ENCODE measurements at regions not wholly inside any gene's neighbourhood (a gene's known extent, or its start where the extent isn't known, plus 50 kb on each side); places are given as distances from the start of the nearest gene placed in this dataset.

DNA sequence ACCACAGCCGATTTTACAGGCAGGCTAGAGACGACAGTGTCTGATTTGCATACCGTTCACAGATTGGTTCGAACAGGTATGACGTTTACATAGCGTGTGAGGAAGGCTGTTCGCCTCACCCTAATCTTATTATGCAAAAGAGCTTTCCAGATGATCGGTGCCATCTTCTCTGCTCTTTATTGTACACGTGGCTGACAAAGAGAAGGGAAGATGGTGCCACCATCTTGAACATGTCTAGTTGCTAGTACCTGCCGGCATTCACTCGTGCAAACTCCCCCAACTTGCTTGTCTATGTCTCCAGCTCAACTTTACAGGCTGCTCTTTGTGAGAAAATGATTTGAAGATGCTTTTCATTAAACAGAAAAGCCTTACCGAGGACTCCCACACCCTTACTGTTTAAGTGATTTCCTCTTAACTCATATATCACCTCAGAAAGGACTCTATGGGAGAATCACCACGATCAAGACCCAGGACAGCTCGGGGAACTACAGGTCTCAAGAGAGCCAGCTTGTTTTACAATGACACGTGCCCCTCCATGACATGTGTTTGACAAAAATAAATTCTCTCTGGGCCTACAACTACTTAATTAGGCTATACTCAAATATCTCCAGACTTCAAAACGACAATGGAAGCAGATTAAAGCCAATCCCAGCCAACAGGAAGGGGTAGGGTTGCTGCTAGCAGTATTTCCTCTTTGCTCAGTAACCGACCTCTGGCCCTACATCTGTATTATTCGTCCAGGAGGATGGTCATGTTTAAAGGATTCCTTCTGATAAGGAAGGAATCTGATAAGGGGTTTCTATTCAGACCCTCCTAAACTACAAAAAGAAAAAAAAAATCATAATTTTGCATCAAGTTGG, 480.6 kb downstream of the TMEM114 start:
- TF ChIP-seq POLR2A (IDR thresholded peaks at IDR 0.05): no peak
- no peak for TF ChIP-seq EP300 (IDR thresholded peaks at IDR 0.05)
- TF ChIP-seq, protein P1, sequence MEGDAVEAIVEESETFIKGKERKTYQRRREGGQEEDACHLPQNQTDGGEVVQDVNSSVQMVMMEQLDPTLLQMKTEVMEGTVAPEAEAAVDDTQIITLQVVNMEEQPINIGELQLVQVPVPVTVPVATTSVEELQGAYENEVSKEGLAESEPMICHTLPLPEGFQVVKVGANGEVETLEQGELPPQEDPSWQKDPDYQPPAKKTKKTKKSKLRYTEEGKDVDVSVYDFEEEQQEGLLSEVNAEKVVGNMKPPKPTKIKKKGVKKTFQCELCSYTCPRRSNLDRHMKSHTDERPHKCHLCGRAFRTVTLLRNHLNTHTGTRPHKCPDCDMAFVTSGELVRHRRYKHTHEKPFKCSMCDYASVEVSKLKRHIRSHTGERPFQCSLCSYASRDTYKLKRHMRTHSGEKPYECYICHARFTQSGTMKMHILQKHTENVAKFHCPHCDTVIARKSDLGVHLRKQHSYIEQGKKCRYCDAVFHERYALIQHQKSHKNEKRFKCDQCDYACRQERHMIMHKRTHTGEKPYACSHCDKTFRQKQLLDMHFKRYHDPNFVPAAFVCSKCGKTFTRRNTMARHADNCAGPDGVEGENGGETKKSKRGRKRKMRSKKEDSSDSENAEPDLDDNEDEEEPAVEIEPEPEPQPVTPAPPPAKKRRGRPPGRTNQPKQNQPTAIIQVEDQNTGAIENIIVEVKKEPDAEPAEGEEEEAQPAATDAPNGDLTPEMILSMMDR (IDR thresholded peaks at IDR 0.05): no peak
- Histone ChIP-seq H3K4me1 (ENCODE audit: insufficient read depth) (no peaks in the 10 kb centered on the region), H3K4me3 (no peak overlapping the region), H3K36me3 (no peaks in the 10 kb centered on the region), H3K27ac (no peak overlapping the region), H3K27me3 (no peaks in the 10 kb centered on the region), H3K9me3 (no peaks in the 10 kb centered on the region)
- WGBS, 3 donors: 45 to 53% (median 48%) methylated on average over 18 of the region's 18 CpGs
- intact Hi-C loops (cut with DNase I): no loop called here
- no peak for DNase-seq

DNA sequence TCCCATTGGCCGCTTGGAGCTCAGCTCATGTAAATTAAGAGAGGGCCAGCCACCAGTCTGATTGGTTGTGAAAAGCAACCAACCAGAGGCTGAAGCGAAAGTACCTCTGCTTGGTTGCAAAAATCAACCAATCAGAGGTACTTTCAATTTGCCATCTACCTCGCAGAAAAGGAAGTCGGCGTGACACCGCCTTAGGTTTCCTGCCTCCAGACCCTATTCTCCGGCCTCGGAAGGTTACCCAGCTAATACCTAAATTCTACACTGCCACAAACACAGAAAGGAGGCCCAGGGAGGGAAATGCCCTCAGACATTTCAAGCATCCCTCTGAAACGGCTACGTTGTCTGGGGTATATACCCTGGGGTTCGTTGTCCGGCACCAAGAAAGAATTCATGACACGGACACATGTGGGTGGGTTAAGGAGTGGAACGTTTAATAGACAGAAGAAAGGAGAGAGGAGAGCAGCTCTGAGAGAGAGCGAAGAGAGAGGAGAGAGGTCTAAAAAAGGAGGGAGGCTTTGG, 481.3 kb downstream of the TMEM114 start:
- Histone ChIP-seq H3K4me3 (no peak overlapping the region), H3K27me3 (no peaks in the 10 kb centered on the region), H3K36me3 (no peaks in the 10 kb centered on the region), H3K4me1 (ENCODE audit: insufficient read depth) (no peaks in the 10 kb centered on the region), H3K27ac (no peak overlapping the region), H3K9me3 (no peaks in the 10 kb centered on the region)
- WGBS, 3 donors: 86 to 88% (median 86%) methylated on average over 15 of the region's 15 CpGs
- TF ChIP-seq EP300 (IDR thresholded peaks at IDR 0.05) (no peak), POLR2A (IDR thresholded peaks at IDR 0.05) (no peak)
- TF ChIP-seq, protein P1 (IDR thresholded peaks at IDR 0.05): no peak
- no peak for DNase-seq
- intact Hi-C loops (cut with DNase I): no loop called here

DNA sequence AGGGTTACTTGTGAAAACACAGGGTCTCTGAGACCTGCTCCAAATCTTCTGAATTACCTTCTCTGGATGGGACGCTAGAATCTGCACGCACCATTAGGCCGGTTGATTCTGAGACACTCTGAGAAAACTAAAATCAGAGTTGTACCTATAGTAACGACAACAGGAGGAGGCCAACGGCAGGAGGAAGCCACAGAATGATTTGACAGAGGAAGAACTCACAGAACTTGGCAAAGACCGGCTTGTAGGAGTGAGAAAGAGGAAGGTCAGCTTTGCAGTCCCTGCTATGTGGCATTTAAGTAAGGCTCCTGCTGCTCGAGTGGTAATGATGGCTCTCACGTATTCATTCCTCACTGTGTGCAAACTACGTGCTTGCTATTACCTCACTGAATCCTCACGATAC, 483.0 kb downstream of the TMEM114 start:
- intact Hi-C loops (cut with DNase I): no loop called here
- Histone ChIP-seq H3K36me3 (no peaks in the 10 kb centered on the region), H3K4me1 (ENCODE audit: insufficient read depth) (no peaks in the 10 kb centered on the region), H3K4me3 (no peak overlapping the region), H3K27me3 (no peaks in the 10 kb centered on the region), H3K9me3 (no peaks in the 10 kb centered on the region), H3K27ac (no peak overlapping the region)
- no peak for TF ChIP-seq POLR2A (IDR thresholded peaks at IDR 0.05)
- TF ChIP-seq, protein P1 (IDR thresholded peaks at IDR 0.05): no peak
- TF ChIP-seq EP300 (IDR thresholded peaks at IDR 0.05): no peak
- WGBS, 3 donors: 54 to 84% (median 66%) methylated on average over 10 of the region's 10 CpGs
- no peak for DNase-seq

DNA sequence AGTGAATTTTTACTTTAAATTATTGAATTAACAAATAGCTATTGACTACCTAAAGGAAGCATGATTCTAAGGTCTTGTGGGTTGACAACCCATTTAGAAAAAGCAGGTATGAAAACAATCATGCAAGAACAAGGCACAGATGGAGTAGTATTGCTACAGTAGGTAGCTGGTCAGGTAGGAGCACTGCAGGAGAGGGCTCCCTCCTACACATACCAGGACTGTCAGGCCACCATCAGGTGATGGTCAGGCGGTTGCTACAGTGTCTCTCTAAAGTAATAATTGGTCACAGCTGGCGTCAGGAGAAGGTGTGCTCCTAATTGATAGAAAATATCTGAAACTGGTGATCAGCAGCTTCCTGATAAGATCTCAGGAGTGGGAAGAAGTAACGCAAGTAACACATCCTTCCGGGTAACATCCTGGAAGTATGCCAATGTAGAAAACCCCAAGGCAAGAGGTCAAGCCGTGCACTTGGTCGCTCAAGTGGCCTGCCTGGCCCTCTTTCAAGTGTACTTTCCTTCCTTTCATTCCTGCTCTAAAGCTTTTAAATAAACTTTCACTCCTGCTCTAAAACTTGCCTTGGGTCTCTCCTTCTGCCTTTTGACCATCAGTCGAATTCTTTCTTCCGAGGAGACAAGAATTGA, 486.5 kb downstream of the TMEM114 start:
- WGBS, 3 donors: 76 to 79% (median 78%) methylated on average over 8 of the region's 8 CpGs
- no peaks in the 10 kb centered on the region for H3K27me3 ChIP-seq
- H3K4me3 ChIP-seq: no peak overlapping the region
- H3K27ac ChIP-seq: no peak overlapping the region
- intact Hi-C loops (cut with DNase I): no loop called here
- no peaks in the 10 kb centered on the region for H3K9me3 ChIP-seq
- no peaks in the 10 kb centered on the region for H3K4me1 ChIP-seq (ENCODE audit: insufficient read depth)
- no peak for DNase-seq
- no peaks in the 10 kb centered on the region for H3K36me3 ChIP-seq
- TF ChIP-seq EP300 (IDR thresholded peaks at IDR 0.05) (no peak), POLR2A (IDR thresholded peaks at IDR 0.05) (no peak)
- TF ChIP-seq, protein P1 (IDR thresholded peaks at IDR 0.05): no peak

All from ovary (tissue), 7 donors.